ENCODE measurements at regions not wholly inside any gene's neighbourhood (a gene's known extent, or its start where the extent isn't known, plus 50 kb on each side); places are given as distances from the start of the nearest gene placed in this dataset.

GRCh38 chr2:160996584-160996983 lies 163.6 kb upstream of the TANK start:
- ChIA-PET POLR2A (no interaction called here), CTCF (interaction anchor here (1.2 to 3.4 kb wide), 2 partner anchors 67 to 887 kb away, joined by 4 to 25 read pairs; no protein-coding TSS in a partner anchor)
- ATAC-seq (no peak), DNase-seq (ENCODE audit: low spot score) (no peak)
- no peaks in the 10 kb centered on the region for H3K36me3 Mint-ChIP-seq
- TF ChIP-seq SOX15 (CRISPR knock-in tag; IDR thresholded peaks at IDR 0.05) (no peak), ZNF138 (CRISPR knock-in tag; conservative IDR thresholded peaks at IDR 0.05) (no peak), KAT7 (CRISPR knock-in tag; IDR thresholded peaks at IDR 0.05; ENCODE audit: borderline replicate concordance) (no peak), ETV6 (CRISPR knock-in tag; IDR thresholded peaks at IDR 0.05) (no peak), MAX (CRISPR knock-in tag; IDR thresholded peaks at IDR 0.05) (no peak), FOXJ3 (CRISPR knock-in tag; IDR thresholded peaks at IDR 0.05; ENCODE audit: borderline replicate concordance) (no peak), JAZF1 (CRISPR knock-in tag; IDR thresholded peaks at IDR 0.05) (no peak), NR3C1 (CRISPR knock-in tag; conservative IDR thresholded peaks at IDR 0.05; ENCODE audit: low read depth) (no peak)
- H3K4me3 Mint-ChIP-seq: no peak overlapping the region
- H3K4me1 Mint-ChIP-seq: peaks cover 9% of the 10 kb centered on the region
- no peaks in the 10 kb centered on the region for H3K9me3 Mint-ChIP-seq
- no peak overlapping the region for H3K27ac Mint-ChIP-seq
- H3K27me3 Mint-ChIP-seq (ENCODE audit: low read depth): no peaks in the 10 kb centered on the region

DNA sequence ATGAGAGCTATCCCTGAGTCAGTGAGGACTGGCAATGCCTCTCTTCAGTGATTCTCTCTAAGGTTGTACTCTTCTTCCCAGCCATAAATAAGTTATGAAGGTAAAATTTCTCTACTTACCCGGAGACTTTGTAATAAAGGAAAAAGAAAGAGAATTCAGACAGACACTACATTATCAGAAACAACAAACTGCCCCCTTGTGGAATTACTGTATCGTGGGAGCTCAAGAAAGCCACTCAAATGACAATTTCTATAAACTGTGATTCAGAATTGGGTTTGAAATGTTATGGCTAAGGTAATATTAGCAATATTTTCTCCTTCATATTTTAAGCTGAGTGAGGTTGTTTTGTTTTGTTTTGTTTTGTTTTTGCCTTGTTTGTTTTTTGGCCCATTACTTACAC lies 155.8 kb upstream of the TANK start:
- peaks cover 23% of the 10 kb centered on the region for H3K9me3 Mint-ChIP-seq
- H3K4me3 Mint-ChIP-seq: no peak overlapping the region
- no peaks in the 10 kb centered on the region for H3K27me3 Mint-ChIP-seq (ENCODE audit: low read depth)
- H3K36me3 Mint-ChIP-seq: peaks cover 14% of the 10 kb centered on the region
- ATAC-seq (no peak), DNase-seq (ENCODE audit: low spot score) (no peak)
- ChIA-PET CTCF (interaction anchor here (1.0 to 2.7 kb wide), 9 partner anchors 10 to 894 kb away, joined by 3 to 20 read pairs (median 5); no protein-coding TSS in a partner anchor), POLR2A (no interaction called here)
- H3K4me1 Mint-ChIP-seq: peaks cover 9% of the 10 kb centered on the region
- TF ChIP-seq IRF2 (CRISPR knock-in tag; IDR thresholded peaks at IDR 0.05; ENCODE audit: borderline replicate concordance, low read depth) (no peak), NFYB (CRISPR knock-in tag; conservative IDR thresholded peaks at IDR 0.05; ENCODE audit: low read depth) (no peak)
- H3K27ac Mint-ChIP-seq: no peak overlapping the region

GRCh38 chr2:161005170-161005569 lies 155.1 kb upstream of the TANK start:
- peaks cover 23% of the 10 kb centered on the region for H3K9me3 Mint-ChIP-seq
- H3K4me3 Mint-ChIP-seq: no peak overlapping the region
- POLR2A ChIA-PET: no interaction called here
- peaks cover 9% of the 10 kb centered on the region for H3K4me1 Mint-ChIP-seq
- peaks cover 14% of the 10 kb centered on the region for H3K36me3 Mint-ChIP-seq
- no peak for TF ChIP-seq ZNF232 (CRISPR knock-in tag; IDR thresholded peaks at IDR 0.05)
- H3K27ac Mint-ChIP-seq: no peak overlapping the region
- CTCF ChIA-PET: interaction anchor here (1.0 to 2.7 kb wide), 7 partner anchors 11 to 895 kb away, joined by 3 to 20 read pairs (median 11); no protein-coding TSS in a partner anchor
- ATAC-seq (no peak), DNase-seq (ENCODE audit: low spot score) (no peak)
- H3K27me3 Mint-ChIP-seq (ENCODE audit: low read depth): no peaks in the 10 kb centered on the region

- H3K36me3 Mint-ChIP-seq: peaks cover 6% of the 10 kb centered on the region
- ChIA-PET POLR2A (no interaction called here), CTCF (no interaction called here)
- ATAC-seq (no peak), DNase-seq (ENCODE audit: low spot score) (no peak)
- H3K9me3 Mint-ChIP-seq: peaks cover 13% of the 10 kb centered on the region
- TF ChIP-seq ZNF423 (CRISPR knock-in tag; IDR thresholded peaks at IDR 0.05) (no peak), ZNF219 (CRISPR knock-in tag; IDR thresholded peaks at IDR 0.05; ENCODE audit: borderline replicate concordance) (no peak), PRDM15 (CRISPR knock-in tag; IDR thresholded peaks at IDR 0.05) (no peak), JAZF1 (CRISPR knock-in tag; IDR thresholded peaks at IDR 0.05) (no peak), ZNF532 (CRISPR knock-in tag; IDR thresholded peaks at IDR 0.05; ENCODE audit: borderline replicate concordance) (no peak), NR1H2 (CRISPR knock-in tag; IDR thresholded peaks at IDR 0.05) (no peak), ZNF121 (CRISPR knock-in tag; IDR thresholded peaks at IDR 0.05) (no peak)
- TF ChIP-seq, protein P1, sequence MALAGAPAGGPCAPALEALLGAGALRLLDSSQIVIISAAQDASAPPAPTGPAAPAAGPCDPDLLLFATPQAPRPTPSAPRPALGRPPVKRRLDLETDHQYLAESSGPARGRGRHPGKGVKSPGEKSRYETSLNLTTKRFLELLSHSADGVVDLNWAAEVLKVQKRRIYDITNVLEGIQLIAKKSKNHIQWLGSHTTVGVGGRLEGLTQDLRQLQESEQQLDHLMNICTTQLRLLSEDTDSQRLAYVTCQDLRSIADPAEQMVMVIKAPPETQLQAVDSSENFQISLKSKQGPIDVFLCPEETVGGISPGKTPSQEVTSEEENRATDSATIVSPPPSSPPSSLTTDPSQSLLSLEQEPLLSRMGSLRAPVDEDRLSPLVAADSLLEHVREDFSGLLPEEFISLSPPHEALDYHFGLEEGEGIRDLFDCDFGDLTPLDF (CRISPR knock-in tag; IDR thresholded peaks at IDR 0.05): no peak
- H3K4me1 Mint-ChIP-seq: peaks cover 9% of the 10 kb centered on the region
- H3K27ac Mint-ChIP-seq: no peak overlapping the region
- no peak overlapping the region for H3K4me3 Mint-ChIP-seq
- H3K27me3 Mint-ChIP-seq (ENCODE audit: low read depth): no peaks in the 10 kb centered on the region; the same call in 1 of the 2 replicates
These were observed 151.9 kb upstream of the TANK start for GRCh38 chr2:161008311-161008710.
